ENCODE measurements at regions not wholly inside any gene's neighbourhood (a gene's known extent, or its start where the extent isn't known, plus 50 kb on each side); places are given as distances from the start of the nearest gene placed in this dataset.
"Not testable (repeated sequence)": the region's sequence is repeated elsewhere in the genome, so short reads cannot be mapped to it uniquely, and the experiment has no call there.

GRCh38 chr9:105004466-105005090 is 76.6 kb upstream of the ABCA1 start:
- no peak overlapping the region for H3K9ac ChIP-seq (ENCODE audit: low read depth in 2 of 2, low read length in 2 of 2)

GRCh38 chr9:105005186-105005585 is 77.2 kb upstream of the ABCA1 start:
- Histone ChIP-seq H3K4me1 (peaks cover 4% of the 10 kb centered on the region), H3K4me3 (no peak overlapping the region), H3K9ac (ENCODE audit: low read depth in 2 of 2, low read length in 2 of 2) (no peak overlapping the region), H3K9me3 (no peaks in the 10 kb centered on the region), H3K27ac (no peak overlapping the region), H3K36me3 (no peaks in the 10 kb centered on the region), H3K27me3 (no peaks in the 10 kb centered on the region)
- TF ChIP-seq CTCF (IDR thresholded peaks at IDR 0.05): no peak
- no peak for DNase-seq
- intact Hi-C loops (cut with DNase I): no loop called here

More at GRCh38 chr9:105004466-105005090, 76.6 kb upstream of the ABCA1 start:
- intact Hi-C loops (cut with DNase I): no loop called here
- Histone ChIP-seq H3K27ac (no peak overlapping the region), H3K36me3 (no peaks in the 10 kb centered on the region), H3K4me1 (peaks cover 4% of the 10 kb centered on the region), H3K27me3 (no peaks in the 10 kb centered on the region), H3K9me3 (no peaks in the 10 kb centered on the region), H3K4me3 (no peak overlapping the region)
- DNase-seq: no peak
- no peak for TF ChIP-seq CTCF (IDR thresholded peaks at IDR 0.05)

GRCh38 chr9:105006514-105006913 is 78.6 kb upstream of the ABCA1 start:
- peak overlapping the region; percentile 47 for H3K27ac ChIP-seq
- no peak for DNase-seq
- H3K9me3 ChIP-seq: no peaks in the 10 kb centered on the region
- H3K4me1 ChIP-seq: peaks cover 4% of the 10 kb centered on the region
- no peak overlapping the region for H3K9ac ChIP-seq (ENCODE audit: low read depth in 2 of 2, low read length in 2 of 2)
- H3K36me3 ChIP-seq: no peaks in the 10 kb centered on the region
- H3K27me3 ChIP-seq: no peaks in the 10 kb centered on the region
- intact Hi-C loops (cut with DNase I): no loop called here
- TF ChIP-seq CTCF (IDR thresholded peaks at IDR 0.05): no peak
- H3K4me3 ChIP-seq: no peak overlapping the region

- no peak overlapping the region for H3K9ac ChIP-seq (ENCODE audit: low read depth in 2 of 2, low read length in 2 of 2)
- H3K27me3 ChIP-seq: no peaks in the 10 kb centered on the region
- peaks cover 4% of the 10 kb centered on the region for H3K4me1 ChIP-seq
- DNase-seq: no peak
- TF ChIP-seq CTCF (IDR thresholded peaks at IDR 0.05): no peak
- H3K4me3 ChIP-seq: no peak overlapping the region
- peak overlapping the region; percentile 47 for H3K27ac ChIP-seq
- intact Hi-C loops (cut with DNase I): no loop called here
- no peaks in the 10 kb centered on the region for H3K36me3 ChIP-seq
- no peaks in the 10 kb centered on the region for H3K9me3 ChIP-seq
Measured at GRCh38 chr9:105007143-105007542, 79.2 kb upstream of the ABCA1 start.

- DNase-seq; H3K27ac ChIP-seq; H3K9ac ChIP-seq (ENCODE audit: low read depth in 2 of 2, low read length in 2 of 2); H3K4me3 ChIP-seq; H3K36me3 ChIP-seq; H3K27me3 ChIP-seq; H3K4me1 ChIP-seq; H3K9me3 ChIP-seq; intact Hi-C loops (cut with DNase I): not testable (repeated sequence)
Measured at GRCh38 chr9:105010089-105010488, 82.1 kb upstream of the ABCA1 start.

GRCh38 chr9:105021917-105022316 is 94.0 kb upstream of the ABCA1 start:
- Histone ChIP-seq H3K9ac (ENCODE audit: low read depth in 2 of 2, low read length in 2 of 2) (no peak overlapping the region), H3K27me3 (no peaks in the 10 kb centered on the region), H3K4me1 (no peaks in the 10 kb centered on the region), H3K4me3 (no peak overlapping the region), H3K36me3 (no peaks in the 10 kb centered on the region), H3K27ac (no peak overlapping the region), H3K9me3 (no peaks in the 10 kb centered on the region)
- TF ChIP-seq CTCF (IDR thresholded peaks at IDR 0.05): no peak
- DNase-seq: no peak
- intact Hi-C loops (cut with DNase I): no loop called here

- H3K9me3 ChIP-seq; H3K4me1 ChIP-seq; H3K27me3 ChIP-seq; H3K27ac ChIP-seq; intact Hi-C loops (cut with DNase I); H3K36me3 ChIP-seq; H3K9ac ChIP-seq (ENCODE audit: low read depth in 2 of 2, low read length in 2 of 2); DNase-seq; H3K4me3 ChIP-seq: not testable (repeated sequence)
Measured at GRCh38 chr9:105022545-105022944, 94.6 kb upstream of the ABCA1 start.

Data from colonic mucosa (tissue), 4 donors.